ENCODE measurements at regions not wholly inside any gene's neighbourhood (a gene's known extent, or its start where the extent isn't known, plus 50 kb on each side); places are given as distances from the start of the nearest gene placed in this dataset.

DNA sequence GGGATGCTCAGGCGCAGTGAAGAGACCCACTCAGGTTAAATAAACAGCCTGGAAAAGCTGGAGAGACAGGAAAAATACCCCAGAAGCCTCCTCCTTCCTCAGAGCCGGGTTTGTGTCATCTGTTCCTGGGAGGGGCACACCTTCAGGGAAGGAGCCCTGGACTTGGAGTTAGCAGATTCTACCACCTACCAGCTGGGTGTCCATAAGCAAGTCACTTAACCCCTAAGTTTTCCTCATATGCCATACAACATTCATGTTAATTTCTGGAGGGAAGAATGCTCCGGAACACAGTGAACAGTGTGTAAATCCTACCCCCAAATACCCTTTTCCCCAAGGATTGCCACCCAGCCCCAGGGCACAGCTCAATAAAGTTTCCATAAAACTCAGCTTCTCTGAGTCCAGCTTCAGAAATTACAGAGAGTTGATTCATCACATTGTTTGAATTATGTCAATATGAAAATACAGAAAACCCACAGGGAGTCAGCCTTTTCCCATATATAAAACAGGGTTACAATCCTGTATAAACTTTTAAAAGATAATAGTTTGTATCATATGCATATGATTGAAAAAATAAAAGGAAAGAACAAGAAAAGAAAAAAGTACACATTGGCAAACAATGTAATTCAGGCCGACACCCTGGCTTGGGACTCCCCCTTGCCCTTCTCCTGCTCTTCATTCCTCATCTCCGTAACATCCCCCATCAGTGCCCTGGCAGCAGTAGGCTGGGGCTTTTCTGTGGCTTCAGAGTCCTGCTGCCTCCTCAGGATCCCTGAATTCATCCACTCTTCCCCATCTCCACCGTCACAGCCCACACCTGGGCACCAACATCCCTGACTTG, 291.8 kb upstream of the USP24 start:
- H3K27ac Mint-ChIP-seq = peak overlapping the region; percentile 80
- H3K27me3 Mint-ChIP-seq (ENCODE audit: insufficient read depth) = no peaks in the 10 kb centered on the region; the same call in 1 of the 2 replicates
- H3K9me3 Mint-ChIP-seq = no peaks in the 10 kb centered on the region
- TF ChIP-seq CTCF (IDR thresholded peaks at IDR 0.05) = peak; percentile 38; the same call in 1 of the 2 replicates
- peak; percentile 57 for DNase-seq
- H3K36me3 Mint-ChIP-seq (ENCODE audit: low read depth) = no peaks in the 10 kb centered on the region
- H3K4me1 Mint-ChIP-seq (ENCODE audit: low read depth) = peaks cover 50% of the 10 kb centered on the region
- peak overlapping the region; percentile 51 for H3K4me3 Mint-ChIP-seq

DNA sequence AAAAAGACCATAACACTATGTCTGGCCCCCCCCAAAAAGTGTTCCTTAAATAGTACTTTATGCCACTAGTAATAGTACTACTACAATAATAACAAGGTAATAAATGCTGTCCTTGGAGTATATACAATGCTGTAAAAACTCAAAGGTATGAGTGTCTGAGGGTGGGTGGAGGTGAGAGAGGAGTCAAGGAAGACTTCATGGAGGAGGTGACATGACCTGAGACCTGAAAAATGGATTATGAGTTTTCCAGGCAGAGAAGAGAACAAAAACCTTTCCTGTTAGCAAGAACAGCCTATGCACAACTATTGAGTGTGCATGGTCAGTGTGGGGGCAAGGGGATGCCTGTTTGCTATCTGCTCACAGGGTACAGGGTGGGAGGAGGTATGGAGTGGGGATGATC, 290.2 kb upstream of the USP24 start:
- no peaks in the 10 kb centered on the region for H3K9me3 Mint-ChIP-seq
- H3K27ac Mint-ChIP-seq = no peak overlapping the region
- TF ChIP-seq CTCF (IDR thresholded peaks at IDR 0.05) = no peak

GRCh38 chr1:55504306-55504731, 289.2 kb upstream of the USP24 start:
- no peak overlapping the region for H3K4me3 Mint-ChIP-seq
- H3K27ac Mint-ChIP-seq = peak overlapping the region; percentile 54
- TF ChIP-seq CTCF (IDR thresholded peaks at IDR 0.05) = no peak
- H3K27me3 Mint-ChIP-seq (ENCODE audit: insufficient read depth) = no peaks in the 10 kb centered on the region
- H3K36me3 Mint-ChIP-seq (ENCODE audit: low read depth) = no peaks in the 10 kb centered on the region
- DNase-seq = no peak
- no peaks in the 10 kb centered on the region for H3K9me3 Mint-ChIP-seq
- peaks cover 50% of the 10 kb centered on the region for H3K4me1 Mint-ChIP-seq (ENCODE audit: low read depth)

More for the DNA sequence above, 290.2 kb upstream of the USP24 start:
- Mint-ChIP-seq H3K27me3 (ENCODE audit: insufficient read depth) (no peaks in the 10 kb centered on the region; the same call in 1 of the 2 replicates), H3K4me3 (no peak overlapping the region), H3K4me1 (ENCODE audit: low read depth) (peaks cover 50% of the 10 kb centered on the region), H3K36me3 (ENCODE audit: low read depth) (no peaks in the 10 kb centered on the region)
- no peak for DNase-seq

GRCh38 chr1:55503663-55504305, 288.6 kb upstream of the USP24 start:
- Mint-ChIP-seq H3K4me3 (peak overlapping the region; percentile 39; the same call in 1 of the 2 replicates), H3K4me1 (ENCODE audit: low read depth) (peaks cover 50% of the 10 kb centered on the region), H3K9me3 (no peaks in the 10 kb centered on the region), H3K27ac (peak overlapping the region; percentile 54), H3K36me3 (ENCODE audit: low read depth) (no peaks in the 10 kb centered on the region), H3K27me3 (ENCODE audit: insufficient read depth) (no peaks in the 10 kb centered on the region)
- TF ChIP-seq CTCF (IDR thresholded peaks at IDR 0.05) = no peak
- DNase-seq = peak; percentile 14

DNA sequence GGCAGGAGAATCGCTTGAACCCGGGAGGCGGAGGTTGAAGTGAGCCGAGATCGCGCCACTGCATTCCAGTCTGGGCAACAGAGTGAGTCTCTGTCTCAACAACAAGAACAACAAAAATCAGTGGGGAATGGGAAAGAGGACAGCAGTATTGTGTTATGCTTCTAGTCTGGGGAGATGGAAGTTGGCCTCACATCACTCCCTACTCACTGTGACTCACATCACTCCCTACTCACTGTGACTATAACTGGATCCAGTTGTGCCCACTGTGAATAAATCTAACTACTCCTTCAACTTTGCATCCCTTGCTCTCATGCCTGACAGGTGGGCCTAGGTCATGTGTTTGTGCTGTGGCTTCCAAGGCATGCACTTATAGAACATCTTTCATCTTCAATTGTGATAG, 285.4 kb upstream of the USP24 start:
- Mint-ChIP-seq H3K4me1 (ENCODE audit: low read depth) (peaks cover 24% of the 10 kb centered on the region), H3K27me3 (ENCODE audit: insufficient read depth) (no peaks in the 10 kb centered on the region), H3K36me3 (ENCODE audit: low read depth) (no peaks in the 10 kb centered on the region), H3K9me3 (no peaks in the 10 kb centered on the region), H3K27ac (no peak overlapping the region), H3K4me3 (no peak overlapping the region)
- TF ChIP-seq CTCF (IDR thresholded peaks at IDR 0.05) = no peak
- no peak for DNase-seq
